GM23338 (cell line): ENCODE measurements at regions not wholly inside any gene's neighbourhood (a gene's known extent, or its start where the extent isn't known, plus 50 kb on each side); places are given as distances from the start of the nearest gene placed in this dataset.

Source experiments
- ATAC-seq: fragments of 200-7000 bp; cut with Tn5 transposase; 3 replicates; pipeline ENCODE4 v1.9.1; 2020
- DNase-seq: peaks from one replicate; pipeline ENCODE4 v3.0.0-alpha.2; 2015; ENCODE audit warnings: low spot score
- H2AFZ ChIP-seq: fragments of 200-600 bp; sonication (generic); 2 replicates; pipeline ENCODE4 v1.8.0; 2016; ENCODE audit warnings: antibody characterized with exemption, mild to moderate bottlenecking, moderate library complexity
- H3F3A ChIP-seq: fragments of 200-600 bp; sonication (generic); replicated peaks from 2 replicates; pipeline ENCODE4 v1.8.0; 2017; ENCODE audit warnings: antibody characterized with exemption, mixed run types, low read depth
- H3K27ac ChIP-seq: fragments of 200-600 bp; sonication (generic); 2 replicates; pipeline ENCODE4 v1.6.1; 2016; ENCODE audit warnings: low read depth
- H3K27me3 ChIP-seq: fragments of 200-600 bp; sonication (generic); 2 replicates; pipeline ENCODE4 v1.8.0; 2016; ENCODE audit warnings: mild to moderate bottlenecking, mixed run types, moderate library complexity; ENCODE audit not compliant: insufficient read depth
- H3K36me3 ChIP-seq: fragments of 200-600 bp; sonication (generic); 2 replicates; pipeline ENCODE4 v1.8.0; 2016; ENCODE audit warnings: mild to moderate bottlenecking; ENCODE audit not compliant: insufficient read depth
- H3K4me1 ChIP-seq: fragments of 200-600 bp; sonication (generic); 2 replicates; pipeline ENCODE4 v1.8.0; 2016; ENCODE audit warnings: mild to moderate bottlenecking, moderate library complexity; ENCODE audit not compliant: insufficient read depth
- H3K4me2 ChIP-seq: fragments of 200-600 bp; sonication (generic); 2 replicates; pipeline ENCODE4 v1.7.1; 2017; ENCODE audit warnings: mixed run types
- H3K4me3 ChIP-seq: fragments of 200-600 bp; sonication (generic); 2 replicates; pipeline ENCODE4 v1.6.1; 2016; ENCODE audit warnings: mixed run types
- H3K79me2 ChIP-seq: fragments of 200-600 bp; sonication (generic); replicated peaks from 2 replicates; pipeline ENCODE4 v1.8.0; 2017; ENCODE audit warnings: mild to moderate bottlenecking; ENCODE audit not compliant: insufficient read depth
- H3K9me2 ChIP-seq: fragments of 200-600 bp; sonication (generic); 2 replicates; pipeline ENCODE4 v1.8.0; 2017; ENCODE audit not compliant: insufficient read depth
- H4K20me1 ChIP-seq: fragments of 200-600 bp; sonication (generic); replicated peaks from 2 replicates; pipeline ENCODE4 v1.8.0; 2017; ENCODE audit warnings: mild to moderate bottlenecking; ENCODE audit not compliant: insufficient read depth
- H3K27ac Mint-ChIP-seq: 2 replicates; pipeline ENCODE4 v1.8.0; 2020; ENCODE audit warnings: inconsistent platforms, mild to moderate bottlenecking, moderate library complexity, mixed read lengths
- H3K27me3 Mint-ChIP-seq: 3 replicates; pipeline ENCODE4 v1.8.0; 2022; ENCODE audit warnings: low read depth, mild to moderate bottlenecking, moderate library complexity, mixed read lengths, inconsistent platforms; ENCODE audit not compliant: insufficient read depth, poor library complexity
- H3K36me3 Mint-ChIP-seq: 3 replicates; pipeline ENCODE4 v1.8.0; 2021; ENCODE audit warnings: low read depth, mild to moderate bottlenecking, inconsistent platforms, moderate library complexity, mixed read lengths
- H3K4me1 Mint-ChIP-seq: 3 replicates; pipeline ENCODE4 v1.8.0; 2020; ENCODE audit warnings: mild to moderate bottlenecking, inconsistent platforms, mixed read lengths
- H3K4me3 Mint-ChIP-seq: 3 replicates; pipeline ENCODE4 v1.8.0; 2021; ENCODE audit warnings: moderate library complexity, mild to moderate bottlenecking, inconsistent platforms, mixed read lengths
- H3K9me3 Mint-ChIP-seq: 3 replicates; pipeline ENCODE4 v1.8.0; 2020; ENCODE audit warnings: moderate library complexity, mild to moderate bottlenecking, inconsistent platforms, mixed read lengths
- CREB1 ChIP-seq: fragments of 250-450 bp; sonication (Bioruptor Pico); IDR thresholded peaks from 2 replicates; pipeline ENCODE4 v1.5.0; 2020; ENCODE audit warnings: low read depth, mild to moderate bottlenecking, moderate library complexity
- ETS1 ChIP-seq: IDR thresholded peaks from 2 replicates; pipeline ENCODE4 v1.6.1; 2016; ENCODE audit warnings: antibody characterized with exemption
- EZH2 ChIP-seq: fragments of 200-600 bp; sonication (generic); IDR thresholded peaks from one replicate; pipeline ENCODE4 v1.8.0; 2017; ENCODE audit warnings: antibody characterized with exemption, mild to moderate bottlenecking, low read depth; ENCODE audit not compliant: unreplicated experiment
- EZH2phosphoT487 ChIP-seq: fragments of 200-600 bp; sonication (generic); IDR thresholded peaks from one replicate; pipeline ENCODE4 v1.8.1; 2018; ENCODE audit warnings: antibody characterized with exemption; ENCODE audit not compliant: unreplicated experiment
- NANOG ChIP-seq: IDR thresholded peaks from 2 replicates; pipeline ENCODE4 v1.6.1; 2016; ENCODE audit warnings: antibody characterized with exemption, borderline replicate concordance
- POLR2AphosphoS5 ChIP-seq: IDR thresholded peaks from 2 replicates; pipeline ENCODE4 v1.6.1; 2016; ENCODE audit warnings: antibody characterized with exemption, low read depth
- STAT1 ChIP-seq: IDR thresholded peaks from one replicate; pipeline ENCODE4 v1.6.1; 2016; ENCODE audit warnings: antibody characterized with exemption; ENCODE audit not compliant: unreplicated experiment
- ZNF114 ChIP-seq: fragments of 250-450 bp; sonication (Bioruptor Pico); IDR thresholded peaks from 2 replicates; pipeline ENCODE4 v1.5.0; 2020; ENCODE audit warnings: mild to moderate bottlenecking, moderate library complexity
- ZNF331 ChIP-seq: fragments of 250-450 bp; sonication (Bioruptor Pico); IDR thresholded peaks from 2 replicates; pipeline ENCODE4 v1.5.0; 2020; ENCODE audit warnings: low read depth, mild to moderate bottlenecking, moderate library complexity
- ZNF462 ChIP-seq: fragments of 250-450 bp; sonication (Bioruptor Pico); IDR thresholded peaks from 2 replicates; pipeline ENCODE4 v1.5.0; 2020; ENCODE audit warnings: mild to moderate bottlenecking, moderate library complexity
- TF ChIP-seq, protein P1 (sequence below), 2 experiments: fragments of 200-600 bp in 1 of 2; sonication (generic) in 1 of 2; conservative IDR thresholded peaks; 2 replicates each; pipeline versions ENCODE4 v1.5.1 to v1.6.1; 2016 to 2017; ENCODE audit warnings: antibody characterized with exemption in 2 of 2, low read depth in 2 of 2, mild to moderate bottlenecking in 2 of 2, moderate library complexity in 1 of 2

DNA sequence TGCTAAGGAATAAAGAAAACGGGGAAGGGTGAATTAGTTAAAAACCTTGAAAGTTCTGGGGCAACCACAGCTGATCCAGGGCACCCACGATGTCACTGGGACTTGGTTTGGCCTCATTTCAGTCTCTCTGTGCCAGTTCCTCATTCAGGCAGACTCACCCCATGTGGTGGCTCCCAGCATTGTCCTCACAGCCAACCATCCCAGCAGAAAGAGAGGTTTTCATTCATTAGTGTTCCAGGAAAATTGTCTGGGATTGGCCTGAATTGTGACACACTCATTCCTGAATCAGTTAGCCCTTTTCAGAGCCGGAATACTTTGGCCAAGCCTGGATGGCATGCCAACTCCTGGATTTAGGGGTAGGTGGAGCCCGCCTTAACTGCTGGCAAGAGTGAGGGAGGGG lies 367.7 kb downstream of the PRDM2 start (continued):
- TF ChIP-seq EZH2 (no peak), CREB1 (CRISPR knock-in tag) (no peak), POLR2AphosphoS5 (no peak), ETS1 (no peak), EZH2phosphoT487 (no peak), STAT1 (no peak)

DNA sequence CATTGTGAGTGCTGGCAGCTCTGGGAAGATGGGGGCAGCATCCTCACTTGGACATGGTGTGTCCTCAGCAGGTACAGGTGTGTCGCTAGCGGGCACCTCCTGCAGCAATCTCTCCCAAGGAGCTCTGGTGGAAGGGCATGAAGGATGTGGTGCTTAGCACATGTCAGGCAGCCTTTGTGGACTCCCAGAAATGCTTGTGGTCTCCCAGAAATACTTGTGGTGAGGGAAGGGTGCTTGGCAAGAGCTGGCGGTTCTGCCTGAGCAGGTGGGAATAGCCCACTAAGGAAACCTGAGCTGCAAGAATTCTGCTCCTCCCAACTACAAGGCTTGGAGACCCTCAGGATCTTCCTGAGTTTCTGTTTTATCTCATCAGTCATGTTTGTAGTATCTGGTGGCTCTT lies 371.6 kb downstream of the PRDM2 start:
- H3K4me1 ChIP-seq, result peaks cover 15% of the 10 kb centered on the region
- H3K9me2 ChIP-seq, result peaks cover 10% of the 10 kb centered on the region; the same call in 1 of the 2 replicates
- no peaks in the 10 kb centered on the region for H3F3A ChIP-seq
- no peak overlapping the region for H3K27ac ChIP-seq
- no peaks in the 10 kb centered on the region for H3K27me3 ChIP-seq
- H3K36me3 ChIP-seq, result no peaks in the 10 kb centered on the region; the same call in 1 of the 2 replicates
- Mint-ChIP-seq H3K36me3 (no peaks in the 10 kb centered on the region), H3K4me3 (no peak overlapping the region), H3K4me1 (peaks cover 7% of the 10 kb centered on the region; the same call in 2 of the 3 replicates), H3K9me3 (0 out of 3 replicates have a peak, but pooled peaks cover 4% of the 10 kb centered on the region), H3K27me3 (peaks cover 4% of the 10 kb centered on the region), H3K27ac (no peak overlapping the region)
- H3K79me2 ChIP-seq, result no peaks in the 10 kb centered on the region
- H3K4me3 ChIP-seq, result no peak overlapping the region
- DNase-seq (no peak), ATAC-seq (no peak)
- no peaks in the 10 kb centered on the region for H4K20me1 ChIP-seq
- no peak overlapping the region for H2AFZ ChIP-seq
- no peak overlapping the region for H3K4me2 ChIP-seq
- TF ChIP-seq ZNF114 (CRISPR knock-in tag), result no peak
- no peak for TF ChIP-seq ZNF331
- TF ChIP-seq, protein P1, sequence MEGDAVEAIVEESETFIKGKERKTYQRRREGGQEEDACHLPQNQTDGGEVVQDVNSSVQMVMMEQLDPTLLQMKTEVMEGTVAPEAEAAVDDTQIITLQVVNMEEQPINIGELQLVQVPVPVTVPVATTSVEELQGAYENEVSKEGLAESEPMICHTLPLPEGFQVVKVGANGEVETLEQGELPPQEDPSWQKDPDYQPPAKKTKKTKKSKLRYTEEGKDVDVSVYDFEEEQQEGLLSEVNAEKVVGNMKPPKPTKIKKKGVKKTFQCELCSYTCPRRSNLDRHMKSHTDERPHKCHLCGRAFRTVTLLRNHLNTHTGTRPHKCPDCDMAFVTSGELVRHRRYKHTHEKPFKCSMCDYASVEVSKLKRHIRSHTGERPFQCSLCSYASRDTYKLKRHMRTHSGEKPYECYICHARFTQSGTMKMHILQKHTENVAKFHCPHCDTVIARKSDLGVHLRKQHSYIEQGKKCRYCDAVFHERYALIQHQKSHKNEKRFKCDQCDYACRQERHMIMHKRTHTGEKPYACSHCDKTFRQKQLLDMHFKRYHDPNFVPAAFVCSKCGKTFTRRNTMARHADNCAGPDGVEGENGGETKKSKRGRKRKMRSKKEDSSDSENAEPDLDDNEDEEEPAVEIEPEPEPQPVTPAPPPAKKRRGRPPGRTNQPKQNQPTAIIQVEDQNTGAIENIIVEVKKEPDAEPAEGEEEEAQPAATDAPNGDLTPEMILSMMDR (conservative IDR thresholded peaks at IDR 0.05; ENCODE audit: low read depth in 2 of 2), result no peak
- no peak for TF ChIP-seq ZNF462 (CRISPR knock-in tag)
- no peak for TF ChIP-seq NANOG
- TF ChIP-seq CREB1 (CRISPR knock-in tag), result no peak
- no peak for TF ChIP-seq ETS1
- TF ChIP-seq POLR2AphosphoS5, result no peak
